Activated naive CD8-positive, alpha-beta T cell treated with anti-CD3 and anti-CD28 coated beads, Interleukin-2, amount 10 ng/mL, durations not matched to agents 7 days and 5 days (primary cell): ENCODE measurements at regions not wholly inside any gene's neighbourhood (a gene's known extent, or its start where the extent isn't known, plus 50 kb on each side); places are given as distances from the start of the nearest gene placed in this dataset.

Source experiments
- ATAC-seq: fragments of 150-1000 bp; cut with Tn5 transposase; one replicate; pipeline ENCODE4 v1.10.0; 2021; ENCODE audit warnings: low read depth, moderate library complexity
- POLR2A ChIA-PET: fragments of 350-600 bp; sonication (Branson Sonifier 250); formaldehyde crosslinking; loops from one replicate; lab custom pipeline; 2021; ENCODE audit warnings: antibody characterized with exemption; lab: Charles Lee
- DNase-seq: peaks from one replicate; pipeline ENCODE4 v3.0.0; 2021
- H3K27ac Mint-ChIP-seq: one replicate; pipeline ENCODE4 v1.8.0; 2022; ENCODE audit warnings: mild to moderate bottlenecking, mixed read lengths
- H3K27me3 Mint-ChIP-seq: one replicate; pipeline ENCODE4 v1.8.0; 2022; ENCODE audit warnings: mild to moderate bottlenecking, moderate library complexity, mixed read lengths
- H3K36me3 Mint-ChIP-seq: one replicate; pipeline ENCODE4 v1.8.0; 2021; ENCODE audit warnings: mild to moderate bottlenecking, mixed read lengths
- H3K4me1 Mint-ChIP-seq: one replicate; pipeline ENCODE4 v1.8.0; 2021; ENCODE audit warnings: mixed read lengths
- H3K4me3 Mint-ChIP-seq: one replicate; pipeline ENCODE4 v1.8.0; 2022; ENCODE audit warnings: mild to moderate bottlenecking, moderate library complexity, mixed read lengths
- H3K9me3 Mint-ChIP-seq: one replicate; pipeline ENCODE4 v1.8.0; 2021; ENCODE audit warnings: mixed read lengths

DNA sequence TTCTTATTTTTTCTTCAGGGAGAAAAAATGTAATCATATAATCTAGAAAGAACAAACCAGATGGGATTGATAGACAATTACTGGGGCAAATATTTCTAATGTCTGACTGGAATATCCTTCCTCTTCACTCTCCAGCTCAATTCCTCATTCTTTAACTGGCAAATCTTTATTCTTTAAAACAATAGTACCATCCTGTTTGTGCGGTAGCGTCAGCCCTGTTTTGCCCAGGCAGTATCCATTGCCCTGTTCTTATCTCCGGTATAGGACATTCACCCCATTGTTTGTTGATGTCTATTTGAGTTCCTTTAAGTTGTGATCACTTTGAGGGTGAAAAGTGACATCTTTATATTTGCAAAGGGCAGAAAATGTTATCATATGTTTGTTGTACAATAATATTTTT lies 185.4 kb downstream of the POSTN start:
- DNase-seq, result no peak
- ATAC-seq, result no peak
- no peaks in the 10 kb centered on the region for H3K27me3 Mint-ChIP-seq
- POLR2A ChIA-PET, result no interaction called here
- H3K27ac Mint-ChIP-seq, result no peak overlapping the region
- no peaks in the 10 kb centered on the region for H3K9me3 Mint-ChIP-seq
- H3K36me3 Mint-ChIP-seq, result no peaks in the 10 kb centered on the region
- no peaks in the 10 kb centered on the region for H3K4me1 Mint-ChIP-seq
- no peak overlapping the region for H3K4me3 Mint-ChIP-seq

DNA sequence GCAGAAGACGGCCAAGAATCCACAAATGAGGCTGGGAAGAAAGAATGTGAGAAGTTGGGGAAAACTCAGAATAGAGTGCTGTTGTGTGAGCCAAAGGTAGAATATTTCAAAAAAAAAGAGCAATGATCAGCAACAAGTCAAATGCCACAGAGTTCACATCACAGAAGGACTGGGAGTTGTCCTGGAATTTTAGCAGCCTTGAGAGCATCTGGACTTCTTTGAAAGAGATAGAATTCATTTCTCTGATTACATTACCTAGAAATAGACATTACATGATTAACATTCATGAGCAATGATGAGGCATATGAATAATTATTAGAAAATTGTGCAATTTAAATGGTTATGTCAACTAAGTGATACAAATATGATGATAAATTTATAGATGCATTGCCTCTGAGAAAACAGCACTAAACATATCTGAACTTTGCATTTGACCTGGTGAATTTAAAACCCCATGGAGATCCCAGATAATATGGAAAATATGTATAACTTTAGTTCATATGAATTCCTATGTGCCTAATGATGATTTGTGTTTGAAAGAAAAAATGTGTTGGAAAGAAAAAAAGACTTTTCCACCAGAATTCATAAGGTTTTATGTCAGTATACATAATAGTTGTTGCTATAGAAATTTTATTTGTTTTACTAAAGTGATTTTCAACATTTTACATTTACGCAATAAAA lies 186.2 kb downstream of the POSTN start:
- Mint-ChIP-seq H3K9me3 (no peaks in the 10 kb centered on the region), H3K4me3 (no peak overlapping the region), H3K27me3 (no peaks in the 10 kb centered on the region), H3K36me3 (no peaks in the 10 kb centered on the region), H3K27ac (no peak overlapping the region), H3K4me1 (no peaks in the 10 kb centered on the region)
- POLR2A ChIA-PET, result no interaction called here
- ATAC-seq (no peak), DNase-seq (no peak)

GRCh38 chr13:37410316-37410715 lies 188.3 kb downstream of the POSTN start:
- POLR2A ChIA-PET, result no interaction called here
- Mint-ChIP-seq H3K4me3 (no peak overlapping the region), H3K9me3 (peaks cover 2% of the 10 kb centered on the region), H3K4me1 (no peaks in the 10 kb centered on the region), H3K27ac (no peak overlapping the region), H3K36me3 (no peaks in the 10 kb centered on the region), H3K27me3 (no peaks in the 10 kb centered on the region)
- ATAC-seq, result no peak
- no peak for DNase-seq

GRCh38 chr13:37409756-37410155 lies 188.8 kb downstream of the POSTN start:
- H3K4me3 Mint-ChIP-seq, result no peak overlapping the region
- no peaks in the 10 kb centered on the region for H3K36me3 Mint-ChIP-seq
- H3K4me1 Mint-ChIP-seq, result no peaks in the 10 kb centered on the region
- H3K27ac Mint-ChIP-seq, result no peak overlapping the region
- no peak for ATAC-seq
- POLR2A ChIA-PET, result no interaction called here
- peaks cover 2% of the 10 kb centered on the region for H3K9me3 Mint-ChIP-seq
- DNase-seq, result no peak
- no peaks in the 10 kb centered on the region for H3K27me3 Mint-ChIP-seq

- Mint-ChIP-seq H3K27ac (no peak overlapping the region), H3K27me3 (no peaks in the 10 kb centered on the region), H3K4me1 (no peaks in the 10 kb centered on the region), H3K4me3 (no peak overlapping the region), H3K36me3 (no peaks in the 10 kb centered on the region), H3K9me3 (peaks cover 2% of the 10 kb centered on the region)
- POLR2A ChIA-PET, result no interaction called here
- DNase-seq, result no peak
- no peak for ATAC-seq
Measured at GRCh38 chr13:37407156-37407555, 191.4 kb downstream of the POSTN start.

DNA sequence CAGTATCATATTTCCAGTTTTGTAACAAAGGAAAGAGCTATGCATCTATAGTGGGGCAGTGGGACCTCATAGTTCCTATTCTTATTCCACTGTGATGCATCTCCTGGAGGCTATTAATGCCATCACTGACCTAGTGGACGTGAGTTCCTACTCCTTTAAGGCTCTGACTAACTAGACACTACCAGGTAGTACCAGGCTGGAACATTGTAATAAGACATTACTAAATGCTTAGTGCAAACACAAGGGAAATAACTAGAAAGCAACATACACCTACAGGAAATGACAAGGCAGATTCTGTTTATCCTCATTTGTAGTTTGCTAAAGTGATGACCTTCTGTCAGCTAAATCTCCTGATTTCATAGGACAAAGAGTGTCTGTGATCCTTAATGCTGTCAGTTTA lies 192.5 kb downstream of the POSTN start:
- no peak overlapping the region for H3K27ac Mint-ChIP-seq
- H3K36me3 Mint-ChIP-seq, result no peaks in the 10 kb centered on the region
- H3K27me3 Mint-ChIP-seq, result no peaks in the 10 kb centered on the region
- POLR2A ChIA-PET, result no interaction called here
- ATAC-seq (no peak), DNase-seq (no peak)
- H3K9me3 Mint-ChIP-seq, result peaks cover 2% of the 10 kb centered on the region
- no peak overlapping the region for H3K4me3 Mint-ChIP-seq
- no peaks in the 10 kb centered on the region for H3K4me1 Mint-ChIP-seq

DNA sequence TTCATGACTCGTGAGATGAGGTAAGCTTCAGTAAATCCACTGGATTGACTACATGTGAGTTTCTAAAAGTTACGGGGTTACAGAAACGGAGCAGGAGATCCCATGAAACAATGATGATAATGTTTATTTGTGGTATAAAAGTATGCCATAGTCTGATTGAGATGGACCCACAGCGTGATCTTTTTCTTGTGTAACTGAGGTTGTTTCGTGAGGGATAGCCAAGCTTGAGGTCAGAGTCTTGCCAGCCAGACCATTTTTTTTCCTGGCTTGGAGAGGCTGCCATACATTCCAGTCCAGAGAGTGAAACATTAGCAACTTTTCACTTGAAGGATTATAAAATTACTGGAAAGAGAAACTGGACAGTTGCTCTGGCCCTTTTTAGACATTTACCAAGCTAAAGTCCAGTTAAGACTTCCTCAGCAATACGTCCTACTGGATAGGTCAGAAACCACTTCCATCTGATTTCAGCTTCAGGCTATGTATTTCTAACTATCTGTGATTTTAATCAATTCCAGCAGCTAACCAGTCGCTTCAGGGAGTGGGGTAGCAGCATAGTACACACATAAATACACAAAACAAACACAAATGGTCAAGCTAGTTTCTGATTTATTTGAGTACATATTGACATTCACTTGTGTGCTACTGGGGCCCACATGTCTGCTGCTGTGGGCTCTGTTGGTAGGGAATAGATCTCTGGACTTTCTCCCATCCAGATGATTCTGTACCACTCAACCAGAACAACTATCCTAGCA lies 194.6 kb downstream of the POSTN start:
- peaks cover 4% of the 10 kb centered on the region for H3K9me3 Mint-ChIP-seq
- no peak for DNase-seq
- ATAC-seq, result no peak
- no peaks in the 10 kb centered on the region for H3K4me1 Mint-ChIP-seq
- H3K36me3 Mint-ChIP-seq, result no peaks in the 10 kb centered on the region
- H3K27ac Mint-ChIP-seq, result no peak overlapping the region
- POLR2A ChIA-PET, result no interaction called here
- H3K4me3 Mint-ChIP-seq, result no peak overlapping the region
- H3K27me3 Mint-ChIP-seq, result no peaks in the 10 kb centered on the region

GRCh38 chr13:37401721-37402120 lies 196.8 kb downstream of the POSTN start:
- no peak for DNase-seq
- Mint-ChIP-seq H3K9me3 (peaks cover 2% of the 10 kb centered on the region), H3K4me3 (no peak overlapping the region), H3K27me3 (no peaks in the 10 kb centered on the region), H3K36me3 (no peaks in the 10 kb centered on the region), H3K27ac (no peak overlapping the region), H3K4me1 (no peaks in the 10 kb centered on the region)
- ATAC-seq, result no peak
- POLR2A ChIA-PET, result no interaction called here

- no peaks in the 10 kb centered on the region for H3K36me3 Mint-ChIP-seq
- POLR2A ChIA-PET, result no interaction called here
Measured at GRCh38 chr13:37397535-37397934, 201.0 kb downstream of the POSTN start.

GRCh38 chr13:37395544-37395943 lies 203.0 kb downstream of the POSTN start:
- Mint-ChIP-seq H3K27me3 (no peaks in the 10 kb centered on the region), H3K9me3 (peaks cover 10% of the 10 kb centered on the region), H3K27ac (no peak overlapping the region), H3K4me1 (no peaks in the 10 kb centered on the region), H3K36me3 (no peaks in the 10 kb centered on the region), H3K4me3 (no peak overlapping the region)
- POLR2A ChIA-PET, result no interaction called here
- DNase-seq, result no peak
- no peak for ATAC-seq

More at GRCh38 chr13:37397535-37397934, 201.0 kb downstream of the POSTN start:
- ATAC-seq (no peak), DNase-seq (no peak)
- Mint-ChIP-seq H3K4me1 (no peaks in the 10 kb centered on the region), H3K27ac (no peak overlapping the region), H3K4me3 (no peak overlapping the region), H3K27me3 (no peaks in the 10 kb centered on the region), H3K9me3 (peaks cover 9% of the 10 kb centered on the region)

GRCh38 chr13:37392389-37392788 lies 206.2 kb downstream of the POSTN start:
- no peak for DNase-seq
- Mint-ChIP-seq H3K9me3 (peaks cover 17% of the 10 kb centered on the region), H3K4me1 (no peaks in the 10 kb centered on the region), H3K4me3 (no peak overlapping the region), H3K36me3 (no peaks in the 10 kb centered on the region), H3K27ac (no peak overlapping the region), H3K27me3 (no peaks in the 10 kb centered on the region)
- POLR2A ChIA-PET, result no interaction called here
- no peak for ATAC-seq

GRCh38 chr13:37390735-37391134 lies 207.8 kb downstream of the POSTN start:
- ATAC-seq (no peak), DNase-seq (no peak)
- no peak overlapping the region for H3K27ac Mint-ChIP-seq
- H3K9me3 Mint-ChIP-seq, result peaks cover 15% of the 10 kb centered on the region
- POLR2A ChIA-PET, result no interaction called here
- H3K4me3 Mint-ChIP-seq, result no peak overlapping the region
- H3K36me3 Mint-ChIP-seq, result no peaks in the 10 kb centered on the region
- H3K4me1 Mint-ChIP-seq, result no peaks in the 10 kb centered on the region
- H3K27me3 Mint-ChIP-seq, result no peaks in the 10 kb centered on the region

DNA sequence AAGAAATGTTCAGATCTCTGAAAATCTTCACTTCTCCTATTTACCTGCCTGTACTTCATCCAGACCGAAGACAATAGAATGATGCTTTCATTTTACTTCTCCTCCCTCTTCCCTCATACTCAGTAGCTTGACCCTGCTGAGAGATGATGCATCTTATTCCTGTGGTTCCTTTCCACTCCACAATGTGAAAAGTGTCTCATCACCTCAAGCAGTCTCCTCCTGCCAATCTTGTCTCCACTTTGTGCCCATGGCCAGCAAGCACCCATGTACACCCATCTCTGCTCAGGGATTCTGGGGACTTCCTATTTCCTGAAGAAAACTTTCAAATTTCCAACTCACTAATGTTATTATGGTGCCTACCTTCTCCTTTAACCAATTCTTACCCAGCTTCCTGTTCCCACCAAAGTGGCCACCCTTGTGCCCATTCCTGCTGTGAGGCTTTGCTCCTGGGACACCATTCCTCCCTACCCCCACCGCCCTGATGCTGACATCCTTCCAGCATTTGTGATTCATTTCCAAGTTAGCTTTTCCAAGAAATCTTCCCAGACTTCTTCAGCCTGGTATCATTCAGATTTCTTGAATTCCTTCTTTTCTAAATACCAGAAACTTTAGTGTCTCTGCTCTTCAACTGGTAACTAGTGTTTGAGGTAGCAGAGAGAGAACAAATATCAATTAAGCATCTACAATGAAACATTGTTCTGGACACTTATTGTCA lies 212.5 kb downstream of the POSTN start:
- Mint-ChIP-seq H3K27me3 (no peaks in the 10 kb centered on the region), H3K4me3 (no peak overlapping the region), H3K36me3 (no peaks in the 10 kb centered on the region), H3K4me1 (no peaks in the 10 kb centered on the region), H3K9me3 (peaks cover 10% of the 10 kb centered on the region), H3K27ac (no peak overlapping the region)
- DNase-seq (no peak), ATAC-seq (no peak)
- POLR2A ChIA-PET, result no interaction called here

DNA sequence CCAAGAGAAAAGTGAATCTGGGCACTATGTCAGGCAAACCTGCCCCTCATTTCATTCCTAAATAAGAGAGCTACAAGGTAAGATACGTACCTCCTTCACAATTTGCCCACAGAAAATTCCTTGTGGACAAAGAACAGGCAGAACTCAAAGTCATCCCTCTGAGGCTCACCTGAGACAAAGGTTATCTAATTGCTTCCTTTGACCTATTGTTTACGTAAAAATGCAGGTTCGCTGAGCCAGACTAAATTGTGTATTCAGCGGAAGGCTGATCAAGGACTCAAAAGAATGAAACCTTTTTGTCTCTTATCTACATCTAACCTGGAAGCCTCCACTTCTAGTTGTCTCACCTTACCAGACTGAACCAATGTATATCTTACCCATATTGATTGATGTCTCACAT lies 213.3 kb downstream of the POSTN start:
- Mint-ChIP-seq H3K27me3 (no peaks in the 10 kb centered on the region), H3K36me3 (no peaks in the 10 kb centered on the region), H3K27ac (no peak overlapping the region), H3K4me1 (no peaks in the 10 kb centered on the region), H3K4me3 (no peak overlapping the region), H3K9me3 (peaks cover 10% of the 10 kb centered on the region)
- DNase-seq (no peak), ATAC-seq (no peak)
- POLR2A ChIA-PET, result no interaction called here
